NCI-H1417 treated with DMSO at 0.1 percent for 48 hours (cell line): ENCODE measurements at regions not wholly inside any gene's neighbourhood (a gene's known extent, or its start where the extent isn't known, plus 50 kb on each side); places are given as distances from the start of the nearest gene placed in this dataset.

Source experiments
- DNase-seq: peaks from one replicate; lab custom pipeline; 2025; lab: John Stamatoyannopoulos, UW

GRCh38 chr6:40753675-40754448 is 166.7 kb upstream of the LRFN2 start:
- DNase-seq: no peak

DNA sequence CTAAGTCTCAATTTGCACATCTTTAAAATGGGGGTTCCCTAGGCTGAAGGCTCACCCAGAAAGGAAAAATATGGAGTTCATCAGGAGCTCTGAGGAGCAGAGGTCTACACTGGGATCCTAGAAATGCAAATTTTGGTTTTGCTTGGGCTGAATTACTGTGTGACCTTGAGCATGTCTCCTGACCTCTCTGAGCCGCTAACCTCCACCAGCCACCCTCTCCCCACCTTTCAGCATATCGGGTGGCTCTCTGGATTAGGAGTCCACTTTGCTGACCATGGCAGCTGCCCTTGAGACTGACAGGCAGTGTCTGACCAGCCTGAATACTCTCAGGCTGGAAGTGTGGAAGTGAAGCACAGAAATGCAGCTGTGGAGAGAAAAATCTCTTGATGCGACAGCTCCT is 165.9 kb upstream of the LRFN2 start:
- DNase-seq: no peak

- DNase-seq: no peak
These were observed 157.7 kb upstream of the LRFN2 start for GRCh38 chr6:40744835-40745234.

GRCh38 chr6:40743690-40744446 is 156.7 kb upstream of the LRFN2 start:
- no peak for DNase-seq

GRCh38 chr6:40743226-40743625 is 156.1 kb upstream of the LRFN2 start:
- DNase-seq: no peak

DNA sequence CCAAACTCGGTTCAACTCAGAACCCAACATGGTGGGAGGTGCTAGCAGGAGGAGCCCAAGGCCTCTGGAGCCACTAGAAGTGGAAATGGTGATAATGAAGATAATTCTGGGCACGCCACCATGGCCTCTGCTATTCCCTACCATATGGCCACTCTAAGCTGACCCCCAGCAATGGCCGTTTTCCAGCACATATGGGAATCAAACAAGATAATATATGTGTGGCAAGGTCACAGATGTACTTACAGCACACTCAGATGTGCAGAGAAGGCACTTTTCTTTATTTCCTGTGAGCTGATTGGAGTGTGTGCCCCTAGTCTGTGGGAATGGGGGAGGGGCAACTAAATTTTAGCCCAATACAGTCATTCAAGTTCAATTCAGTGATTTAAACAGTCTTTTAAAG is 153.4 kb upstream of the LRFN2 start:
- no peak for DNase-seq

GRCh38 chr6:40738551-40739193 is 151.5 kb upstream of the LRFN2 start:
- DNase-seq: no peak

GRCh38 chr6:40735521-40735920 is 148.4 kb upstream of the LRFN2 start:
- no peak for DNase-seq

DNA sequence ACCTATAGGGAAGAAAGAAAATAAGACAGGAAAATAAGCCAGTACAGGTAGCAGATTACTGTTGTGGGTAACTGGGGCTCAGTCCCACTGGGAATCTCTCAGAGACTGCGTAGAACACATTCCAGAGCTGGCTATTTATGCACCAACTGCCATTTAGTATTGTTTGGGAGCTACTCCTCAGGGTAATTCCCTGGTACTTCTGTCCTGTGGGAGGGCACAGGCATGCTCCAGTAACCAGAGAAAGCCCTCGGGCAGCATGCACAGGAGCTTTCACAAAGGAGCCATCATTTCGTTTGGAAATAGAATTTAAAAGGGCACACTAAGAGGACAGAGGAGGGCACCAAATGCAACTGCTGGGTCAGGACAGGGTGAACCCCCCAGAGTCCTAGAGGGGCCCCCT is 148.0 kb upstream of the LRFN2 start:
- DNase-seq: no peak

- no peak for DNase-seq
These were observed 147.4 kb upstream of the LRFN2 start for GRCh38 chr6:40734607-40735006.

DNA sequence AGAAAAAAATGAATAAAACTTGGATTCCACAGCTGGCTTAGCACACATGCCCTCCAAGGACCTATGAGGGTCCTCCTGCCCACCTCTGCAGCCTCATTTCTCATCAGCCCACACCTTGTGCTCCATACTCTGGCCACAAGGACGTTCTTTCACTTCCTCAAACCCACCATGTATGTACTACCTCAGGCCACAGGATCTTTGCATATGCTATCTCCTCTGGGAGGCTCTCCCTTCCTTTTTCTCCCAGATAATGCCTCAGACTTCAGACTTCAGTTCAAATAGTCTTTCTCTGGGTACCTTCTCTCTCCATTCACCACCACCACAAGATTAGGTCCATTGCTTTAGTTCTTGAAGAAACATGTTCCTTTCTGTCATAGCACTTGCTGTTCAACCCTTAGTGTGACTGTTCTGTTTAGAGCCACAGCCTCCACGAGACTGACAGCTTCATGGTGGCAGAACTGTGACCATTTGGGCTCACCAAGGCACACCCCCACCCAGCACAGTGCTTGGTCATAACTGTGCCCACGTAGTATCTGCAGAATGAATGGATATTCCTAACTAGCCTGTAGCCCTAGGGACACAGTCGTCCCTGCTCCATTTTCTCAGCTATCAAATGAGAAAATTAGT is 146.7 kb upstream of the LRFN2 start:
- no peak for DNase-seq

GRCh38 chr6:40733290-40733689 is 146.1 kb upstream of the LRFN2 start:
- no peak for DNase-seq

GRCh38 chr6:40732878-40733277 is 145.7 kb upstream of the LRFN2 start:
- no peak for DNase-seq

DNA sequence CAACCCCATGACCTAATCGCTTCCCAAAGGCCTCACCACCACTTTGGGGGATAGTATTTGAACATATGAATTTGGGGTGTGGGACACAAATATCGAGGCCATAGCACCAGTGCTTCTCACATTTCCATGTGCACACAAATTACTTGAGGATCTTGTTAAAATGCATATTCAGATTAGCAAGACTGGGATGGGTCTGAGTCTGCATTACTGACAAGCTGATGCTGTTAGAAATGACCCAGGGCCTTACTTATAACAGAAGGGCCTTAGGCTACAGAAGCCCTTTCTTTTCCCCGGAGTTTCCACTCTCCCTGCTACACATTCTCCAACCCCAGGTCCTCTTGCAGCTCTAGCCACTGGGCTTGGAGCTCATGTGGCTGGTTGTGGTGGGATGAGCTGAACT is 141.5 kb upstream of the LRFN2 start:
- no peak for DNase-seq

DNA sequence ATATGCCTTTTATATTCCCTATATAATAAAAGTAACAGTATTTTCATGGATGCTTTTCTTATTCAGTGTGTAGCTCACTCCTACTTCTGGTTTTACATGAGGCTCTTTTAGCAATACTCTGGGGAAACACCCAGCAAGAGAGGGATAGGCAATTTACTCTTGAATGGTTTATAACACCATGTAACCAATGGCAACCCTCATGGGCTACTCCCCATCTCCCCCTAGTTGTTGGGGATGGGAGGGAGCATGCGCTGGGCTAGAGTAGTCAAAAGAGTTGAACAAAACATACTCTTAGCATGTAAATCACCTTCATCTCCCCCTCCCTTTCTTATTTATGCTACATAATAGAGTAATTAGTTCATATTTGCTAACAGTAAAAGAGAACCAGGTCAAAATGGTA is 140.1 kb upstream of the LRFN2 start:
- DNase-seq: no peak

GRCh38 chr6:40726853-40727252 is 139.7 kb upstream of the LRFN2 start:
- no peak for DNase-seq

- DNase-seq: no peak
These were observed 138.2 kb upstream of the LRFN2 start for GRCh38 chr6:40725390-40725789.

DNA sequence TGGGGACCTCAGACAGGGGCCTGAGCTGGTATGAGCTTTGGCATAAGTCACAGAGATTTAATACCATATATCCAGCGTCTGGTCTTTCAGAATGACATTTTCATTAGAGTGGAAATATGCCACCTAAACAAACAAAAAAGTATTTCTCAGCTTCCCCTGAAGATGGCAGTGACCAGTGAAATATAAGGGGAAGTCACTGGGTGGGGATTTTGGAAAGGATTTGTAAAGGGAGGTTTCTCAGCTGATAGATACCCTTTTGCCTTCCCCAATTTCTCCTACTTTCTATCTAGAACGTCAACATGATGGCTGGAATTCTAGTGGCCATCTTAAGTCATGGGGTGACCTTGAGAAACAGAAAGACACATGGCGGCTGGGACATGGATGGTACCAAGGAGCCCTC is 137.7 kb upstream of the LRFN2 start:
- no peak for DNase-seq

DNA sequence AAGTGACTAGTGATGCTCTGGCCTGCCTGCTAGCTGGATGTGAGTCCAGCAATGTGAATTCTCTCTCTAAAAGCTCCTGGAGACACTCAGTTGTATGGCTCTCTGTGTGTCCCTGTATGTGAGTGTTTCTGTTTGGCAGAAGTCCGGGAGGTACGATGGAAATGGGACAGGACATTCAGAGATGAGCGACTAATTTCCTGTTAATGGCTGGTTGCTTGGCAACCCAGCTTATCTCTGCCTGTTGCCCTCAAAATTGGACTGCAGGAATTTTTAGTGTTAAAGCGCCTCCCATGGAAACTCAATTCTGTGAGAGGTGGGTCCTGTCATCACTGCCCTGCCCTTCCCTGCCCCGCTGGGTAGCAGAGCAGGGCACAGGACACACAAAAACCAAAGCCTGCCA is 136.8 kb upstream of the LRFN2 start:
- DNase-seq: no peak

DNA sequence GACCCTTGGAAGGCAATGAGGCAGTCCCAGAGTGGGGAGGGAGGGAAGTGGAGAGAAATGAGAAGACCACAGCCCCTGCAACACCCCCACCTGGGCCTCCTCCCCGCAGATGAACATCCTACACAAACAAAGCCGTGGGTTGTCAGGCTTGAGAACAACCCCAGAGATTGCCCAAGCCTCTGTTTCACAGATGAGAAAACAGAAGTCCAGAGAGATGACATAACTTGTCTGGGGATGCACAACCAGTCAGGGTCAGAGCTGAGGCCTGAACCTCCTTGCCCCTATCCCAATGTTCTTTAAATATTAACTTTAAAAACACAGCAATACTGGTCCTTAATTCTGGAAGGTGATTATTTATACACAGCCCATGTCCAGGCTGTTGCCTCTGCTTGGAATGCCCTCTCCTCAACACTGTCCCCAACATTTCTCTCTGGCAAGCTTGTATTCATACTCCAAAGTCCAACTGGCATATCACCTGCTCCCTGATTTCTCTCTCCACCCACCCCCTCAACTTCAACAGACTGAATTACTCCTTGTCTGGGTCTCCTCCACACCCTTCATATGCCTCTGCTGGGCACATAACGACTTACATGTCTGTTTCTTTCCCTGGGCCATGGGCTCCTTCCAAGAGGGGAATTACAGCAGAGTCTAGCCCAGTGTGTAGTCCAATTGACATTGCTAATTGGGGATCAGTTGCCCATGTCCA is 135.5 kb upstream of the LRFN2 start:
- DNase-seq: no peak

- no peak for DNase-seq
These were observed 134.9 kb upstream of the LRFN2 start for GRCh38 chr6:40722091-40722490.
